IMR-90 (cell line): ENCODE measurements at regions not wholly inside any gene's neighbourhood (a gene's known extent, or its start where the extent isn't known, plus 50 kb on each side); places are given as distances from the start of the nearest gene placed in this dataset.

Experiments used
- ATAC-seq: fragments of 200-7000 bp; cut with Tn5 transposase; 2 replicates; pipeline ENCODE4 v1.9.1; 2020; ENCODE audit warnings: low read depth, mild to moderate bottlenecking, moderate library complexity
- BruUV-seq: library from RNA; stranded (reverse); fragments of 400-500 nt; replicated peaks from 2 replicates; lab custom pipeline; 2021; lab: Mats Ljungman, UMichigan
- CTCF ChIA-PET: fragments of 300-600 bp; formaldehyde crosslinking; extraction: SDS; loops from one replicate; lab custom pipeline; 2021; ENCODE audit warnings: antibody characterized with exemption; lab: Yijun Ruan, JAX
- POLR2A ChIA-PET: fragments of 300-600 bp; sonication (Branson Sonifier 250); formaldehyde crosslinking; loops from one replicate; lab custom pipeline; 2022; ENCODE audit warnings: antibody characterized with exemption; ENCODE audit not compliant: unreplicated experiment; lab: Charles Lee
- DNase-seq: peaks from one replicate; pipeline ENCODE4 v3.0.0; 2013
- H2AFZ ChIP-seq: replicated peaks from 2 replicates; pipeline ENCODE3; 2013; ENCODE audit warnings: low read length, mild to moderate bottlenecking; ENCODE audit not compliant: poor library complexity
- H2AK5ac ChIP-seq: 2 replicates; pipeline ENCODE4 v1.6.1; 2013; ENCODE audit warnings: low read depth, low read length, inconsistent platforms
- H2AK9ac ChIP-seq: replicated peaks from 2 replicates; pipeline ENCODE3; 2013; ENCODE audit warnings: mild to moderate bottlenecking, low read depth, low read length, moderate library complexity; ENCODE audit not compliant: poor library complexity
- H2BK120ac ChIP-seq: 2 replicates; pipeline ENCODE4 v1.6.1; 2013; ENCODE audit warnings: low read depth, low read length, inconsistent platforms
- H2BK15ac ChIP-seq: 3 replicates; pipeline ENCODE4 v1.6.1; 2013; ENCODE audit warnings: low read depth, low read length, inconsistent platforms
- H2BK20ac ChIP-seq: 2 replicates; pipeline ENCODE4 v1.6.1; 2013; ENCODE audit warnings: low read depth, mild to moderate bottlenecking, inconsistent platforms, low read length, moderate library complexity
- H2BK5ac ChIP-seq: 2 replicates; pipeline ENCODE4 v1.6.1; 2013; ENCODE audit warnings: mild to moderate bottlenecking, low read depth, low read length, inconsistent platforms; ENCODE audit not compliant: poor library complexity, severe bottlenecking
- H3K14ac ChIP-seq: replicated peaks from 2 replicates; pipeline ENCODE4 v1.6.1; 2013; ENCODE audit warnings: low read depth, low read length, inconsistent platforms
- H3K18ac ChIP-seq: 2 replicates; pipeline ENCODE4 v1.6.1; 2013; ENCODE audit warnings: low read depth, low read length, control low read depth
- H3K23ac ChIP-seq: 2 replicates; pipeline ENCODE4 v1.6.1; 2013; ENCODE audit warnings: low read depth, low read length, inconsistent platforms
- H3K27ac ChIP-seq: 2 replicates; pipeline ENCODE4 v1.5.1; 2013; ENCODE audit warnings: mild to moderate bottlenecking, control low read depth, low read length; ENCODE audit not compliant: insufficient read depth
- H3K27me3 ChIP-seq: 2 replicates; pipeline ENCODE4 v1.6.1; 2013; ENCODE audit warnings: low read length; ENCODE audit not compliant: control insufficient read depth, insufficient read depth
- H3K36me3 ChIP-seq: 2 replicates; pipeline ENCODE4 v1.6.1; 2013; ENCODE audit warnings: low read length, mixed read lengths; ENCODE audit not compliant: control insufficient read depth, insufficient read depth
- H3K4ac ChIP-seq: 2 replicates; pipeline ENCODE4 v1.6.1; 2013; ENCODE audit warnings: low read depth, low read length, inconsistent platforms
- H3K4me1 ChIP-seq: 2 replicates; pipeline ENCODE4 v1.6.1; 2013; ENCODE audit warnings: low read length, mixed read lengths; ENCODE audit not compliant: control insufficient read depth, insufficient read depth
- H3K4me2 ChIP-seq: 2 replicates; pipeline ENCODE4 v1.6.1; 2013; ENCODE audit warnings: low read depth, mild to moderate bottlenecking, control low read depth, low read length, moderate library complexity
- H3K4me3 ChIP-seq: 2 replicates; pipeline ENCODE4 v1.5.1; 2013; ENCODE audit warnings: low read depth, mild to moderate bottlenecking, control low read depth, low read length, moderate library complexity; ENCODE audit not compliant: insufficient read depth
- H3K56ac ChIP-seq: 2 replicates; pipeline ENCODE4 v1.6.1; 2013; ENCODE audit warnings: low read length, inconsistent platforms; ENCODE audit not compliant: insufficient read depth; ENCODE audit errors: extremely low read depth
- H3K79me1 ChIP-seq, 2 experiments: 2 replicates each; pipeline ENCODE4 v1.6.1; 2013; ENCODE audit warnings: low read length in 2 of 2, inconsistent platforms in 1 of 2, low read depth in 1 of 2
- H3K9ac ChIP-seq: 2 replicates; pipeline ENCODE4 v1.6.1; 2013; ENCODE audit warnings: low read depth, low read length, control low read depth
- H3K9me1 ChIP-seq: 2 replicates; pipeline ENCODE4 v1.6.1; 2013; ENCODE audit warnings: low read length, inconsistent platforms; ENCODE audit not compliant: insufficient read depth
- H3K9me3 ChIP-seq: 2 replicates; pipeline ENCODE4 v1.6.1; 2013; ENCODE audit warnings: low read length; ENCODE audit not compliant: control insufficient read depth, insufficient read depth
- H4K20me1 ChIP-seq: 2 replicates; pipeline ENCODE4 v1.6.1; 2013; ENCODE audit warnings: low read length, inconsistent platforms; ENCODE audit not compliant: insufficient read depth
- H4K5ac ChIP-seq: 2 replicates; pipeline ENCODE4 v1.6.1; 2013; ENCODE audit warnings: mild to moderate bottlenecking, low read depth, low read length, control low read depth
- H4K8ac ChIP-seq, 2 experiments: 2 replicates each; pipeline ENCODE4 v1.6.1; 2013; ENCODE audit warnings: low read depth in 2 of 2, low read length in 2 of 2, control low read depth in 1 of 2, inconsistent platforms in 1 of 2
- H4K91ac ChIP-seq: 2 replicates; pipeline ENCODE4 v1.6.1; 2013; ENCODE audit warnings: low read depth, low read length, inconsistent platforms; ENCODE audit not compliant: insufficient read depth
- BHLHE40 ChIP-seq: fragments of 150-350 bp; IDR thresholded peaks from 2 replicates; pipeline ENCODE4 v1.6.1; 2016; ENCODE audit warnings: mild to moderate bottlenecking, low read depth, low read length
- CEBPB ChIP-seq: IDR thresholded peaks from 2 replicates; pipeline ENCODE4 v1.6.1; 2012; ENCODE audit warnings: low read depth, low read length, improper control_type of control experiment
- CHD1 ChIP-seq: IDR thresholded peaks from 2 replicates; pipeline ENCODE4 v1.6.1; 2012; ENCODE audit warnings: low read depth, low read length, improper control_type of control experiment
- ELK1 ChIP-seq: fragments of 150-350 bp; IDR thresholded peaks from 2 replicates; pipeline ENCODE4 v1.6.1; 2016; ENCODE audit warnings: low read depth, mild to moderate bottlenecking, low read length, moderate library complexity, borderline replicate concordance
- FOS ChIP-seq: fragments of 150-350 bp; IDR thresholded peaks from 2 replicates; pipeline ENCODE4 v1.6.1; 2016; ENCODE audit warnings: low read depth, low read length
- MAZ ChIP-seq: IDR thresholded peaks from 2 replicates; pipeline ENCODE4 v1.6.1; 2012; ENCODE audit warnings: low read depth, mild to moderate bottlenecking, low read length, improper control_type of control experiment, moderate library complexity, borderline replicate concordance
- MXI1 ChIP-seq: IDR thresholded peaks from 2 replicates; pipeline ENCODE4 v1.6.1; 2012; ENCODE audit warnings: low read depth, mild to moderate bottlenecking, low read length, moderate library complexity, borderline replicate concordance
- NFE2L2 ChIP-seq: fragments of 150-350 bp; IDR thresholded peaks from 2 replicates; pipeline ENCODE4 v1.6.1; 2016; ENCODE audit warnings: low read depth, mild to moderate bottlenecking, low read length
- POLR2A ChIP-seq: IDR thresholded peaks from 2 replicates; pipeline ENCODE4 v1.6.1; 2012; ENCODE audit warnings: mild to moderate bottlenecking, low read depth, low read length
- RAD21 ChIP-seq: IDR thresholded peaks from 2 replicates; pipeline ENCODE4 v1.6.1; 2012; ENCODE audit warnings: low read length, improper control_type of control experiment
- RCOR1 ChIP-seq: IDR thresholded peaks from 2 replicates; pipeline ENCODE4 v1.6.1; 2012; ENCODE audit warnings: mild to moderate bottlenecking, low read length, improper control_type of control experiment; ENCODE audit not compliant: insufficient replicate concordance
- RFX5 ChIP-seq: IDR thresholded peaks from 2 replicates; pipeline ENCODE4 v1.8.0; 2012; ENCODE audit warnings: low read depth, mild to moderate bottlenecking, low read length, moderate library complexity
- SMC3 ChIP-seq: fragments of 150-350 bp; IDR thresholded peaks from 2 replicates; pipeline ENCODE4 v1.6.1; 2016; ENCODE audit warnings: low read depth, mild to moderate bottlenecking, antibody characterized with exemption, low read length, moderate library complexity
- WGBS, 2 experiments: methylation state at CpG; one replicate each; pipeline versions ENCODE4 v1.1.5 to v1.1.7; 2013; ENCODE audit warnings: missing lambda C conversion rate in 2 of 2; ENCODE audit not compliant: insufficient read length in 1 of 2; ENCODE audit errors: extremely low coverage in 2 of 2; 5-methylcytosine and 5-hydroxymethylcytosine counted together
- dilution Hi-C: fragments of 300-500 bp; cut with HindIII; formaldehyde crosslinking; loops from one replicate; pipeline ENCODE4 v1.14.3; 2018; ENCODE audit warnings: low sequenced_read_pairs; ENCODE audit not compliant: unreplicated experiment
- in situ Hi-C: fragments of 300-500 bp; cut with MboI; formaldehyde crosslinking; loops from 3 replicates; pipeline ENCODE4 v1.14.3; 2019; ENCODE audit warnings: low sequenced_read_pairs, inconsistent platforms, mixed read lengths
- intact Hi-C: fragments of 100-400 bp; cut with micrococcal nuclease; formaldehyde crosslinking; loops from 2 replicates; pipeline ENCODE4 v1.10.0; 2022
- TF ChIP-seq, protein P1 (sequence below): fragments of 150-350 bp; IDR thresholded peaks from 2 replicates; pipeline ENCODE4 v1.6.1; 2017; ENCODE audit warnings: mild to moderate bottlenecking, antibody characterized with exemption, low read length, low read depth
- TF ChIP-seq, protein P2 (sequence below): conservative IDR thresholded peaks from 2 replicates; pipeline ENCODE4 v1.5.1; 2012; ENCODE audit warnings: mild to moderate bottlenecking, low read depth, low read length, improper control_type of control experiment

DNA sequence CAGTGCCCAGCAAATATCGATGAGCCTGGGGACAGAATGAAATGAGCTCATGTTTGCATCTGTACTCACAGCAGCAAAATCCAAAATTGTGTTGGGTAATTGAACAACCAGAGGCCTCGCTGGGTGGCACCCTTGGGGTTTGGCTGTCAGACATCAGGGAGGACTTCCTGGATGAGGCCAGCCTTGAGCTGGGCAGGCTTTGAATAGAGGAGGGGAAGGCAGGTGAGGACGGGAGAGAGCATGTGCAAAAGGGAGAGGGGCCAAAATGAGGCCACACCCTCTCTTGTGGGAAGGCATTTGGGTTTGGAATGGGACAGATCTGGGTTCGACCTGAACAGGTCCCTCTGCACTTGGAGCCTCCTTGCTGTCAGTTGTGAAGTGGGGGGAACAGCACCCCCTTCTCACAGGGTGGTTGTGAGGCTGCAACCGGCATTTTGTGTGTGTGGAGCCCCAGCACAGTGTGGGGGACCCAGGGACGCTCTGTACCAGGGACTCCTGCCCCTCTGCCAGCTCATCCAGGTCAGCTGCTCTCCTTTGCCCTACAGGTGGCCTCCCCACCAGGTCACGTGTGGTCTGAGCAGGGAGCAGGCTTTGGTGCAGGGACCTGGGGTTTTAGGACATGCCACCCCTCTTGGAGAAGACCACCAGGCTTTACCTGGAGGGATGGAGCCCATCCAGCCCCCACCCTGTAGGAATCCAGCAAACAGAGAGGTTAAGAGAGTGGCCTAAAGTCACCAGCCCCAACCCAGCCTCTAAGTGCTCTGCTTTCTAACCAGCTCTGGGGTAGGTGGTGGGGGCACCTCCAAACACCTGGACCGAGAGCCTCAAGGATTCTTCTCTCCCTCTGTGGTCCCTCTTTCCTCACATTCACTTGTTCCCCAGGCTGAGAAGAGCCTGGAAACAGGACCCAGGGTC, 521.8 kb downstream of the PTPRU start:
- Histone ChIP-seq H3K9ac (no peak overlapping the region), H3K23ac (no peak overlapping the region), H4K20me1 (no peaks in the 10 kb centered on the region), H3K56ac (no peak overlapping the region), H3K4me2 (no peak overlapping the region), H3K4me1 (no peaks in the 10 kb centered on the region), H4K8ac (no peak overlapping the region), H2AK5ac (no peak overlapping the region), H2BK15ac (no peak overlapping the region), H2AFZ (peak overlapping the region; percentile 21), H3K4ac (no peak overlapping the region), H2AK9ac (no peak overlapping the region), H3K27me3 (peaks cover 2% of the 10 kb centered on the region; the same call in 1 of the 2 replicates), H3K36me3 (no peaks in the 10 kb centered on the region), H2BK120ac (no peak overlapping the region), H3K14ac (no peak overlapping the region), H3K18ac (no peak overlapping the region), H2BK5ac (no peak overlapping the region), H3K27ac (no peak overlapping the region), H3K4me3 (no peak overlapping the region), H3K79me1 (no peaks in the 10 kb centered on the region), H3K9me3 (no peaks in the 10 kb centered on the region), H4K91ac (no peak overlapping the region), H4K5ac (no peak overlapping the region), H3K9me1 (no peaks in the 10 kb centered on the region), H2BK20ac (no peak overlapping the region)
- no peak for ATAC-seq
- in situ Hi-C loops = no loop called here
- ChIA-PET CTCF (no interaction called here), POLR2A (no interaction called here)
- BruUV-seq = no TSS peak
- WGBS, 2 experiments = 50% methylated on average over 2 of the region's 8 CpGs; no CpG with 5 or more reads in 1 of the 2 experiments
- DNase-seq = no peak
- dilution Hi-C loops = no loop called here
- intact Hi-C loops = no loop called here
- TF ChIP-seq NFE2L2 (no peak), MAZ (no peak), BHLHE40 (no peak), RAD21 (no peak), RCOR1 (no peak), CHD1 (no peak), ELK1 (no peak), CEBPB (no peak), MXI1 (no peak), POLR2A (no peak), SMC3 (no peak), FOS (no peak), RFX5 (no peak)
- TF ChIP-seq, protein P1, sequence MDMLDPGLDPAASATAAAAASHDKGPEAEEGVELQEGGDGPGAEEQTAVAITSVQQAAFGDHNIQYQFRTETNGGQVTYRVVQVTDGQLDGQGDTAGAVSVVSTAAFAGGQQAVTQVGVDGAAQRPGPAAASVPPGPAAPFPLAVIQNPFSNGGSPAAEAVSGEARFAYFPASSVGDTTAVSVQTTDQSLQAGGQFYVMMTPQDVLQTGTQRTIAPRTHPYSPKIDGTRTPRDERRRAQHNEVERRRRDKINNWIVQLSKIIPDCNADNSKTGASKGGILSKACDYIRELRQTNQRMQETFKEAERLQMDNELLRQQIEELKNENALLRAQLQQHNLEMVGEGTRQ = no peak
- TF ChIP-seq, protein P2, sequence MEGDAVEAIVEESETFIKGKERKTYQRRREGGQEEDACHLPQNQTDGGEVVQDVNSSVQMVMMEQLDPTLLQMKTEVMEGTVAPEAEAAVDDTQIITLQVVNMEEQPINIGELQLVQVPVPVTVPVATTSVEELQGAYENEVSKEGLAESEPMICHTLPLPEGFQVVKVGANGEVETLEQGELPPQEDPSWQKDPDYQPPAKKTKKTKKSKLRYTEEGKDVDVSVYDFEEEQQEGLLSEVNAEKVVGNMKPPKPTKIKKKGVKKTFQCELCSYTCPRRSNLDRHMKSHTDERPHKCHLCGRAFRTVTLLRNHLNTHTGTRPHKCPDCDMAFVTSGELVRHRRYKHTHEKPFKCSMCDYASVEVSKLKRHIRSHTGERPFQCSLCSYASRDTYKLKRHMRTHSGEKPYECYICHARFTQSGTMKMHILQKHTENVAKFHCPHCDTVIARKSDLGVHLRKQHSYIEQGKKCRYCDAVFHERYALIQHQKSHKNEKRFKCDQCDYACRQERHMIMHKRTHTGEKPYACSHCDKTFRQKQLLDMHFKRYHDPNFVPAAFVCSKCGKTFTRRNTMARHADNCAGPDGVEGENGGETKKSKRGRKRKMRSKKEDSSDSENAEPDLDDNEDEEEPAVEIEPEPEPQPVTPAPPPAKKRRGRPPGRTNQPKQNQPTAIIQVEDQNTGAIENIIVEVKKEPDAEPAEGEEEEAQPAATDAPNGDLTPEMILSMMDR = no peak
